ENCODE measurements at regions not wholly inside any gene's neighbourhood (a gene's known extent, or its start where the extent isn't known, plus 50 kb on each side); places are given as distances from the start of the nearest gene placed in this dataset.

- WGBS (ENCODE audit: insufficient coverage, low coverage, low lambda C conversion rate, missing lambda C conversion rate), result 77% methylated on average over 4 of the region's 7 CpGs
- TF ChIP-seq, protein P1, sequence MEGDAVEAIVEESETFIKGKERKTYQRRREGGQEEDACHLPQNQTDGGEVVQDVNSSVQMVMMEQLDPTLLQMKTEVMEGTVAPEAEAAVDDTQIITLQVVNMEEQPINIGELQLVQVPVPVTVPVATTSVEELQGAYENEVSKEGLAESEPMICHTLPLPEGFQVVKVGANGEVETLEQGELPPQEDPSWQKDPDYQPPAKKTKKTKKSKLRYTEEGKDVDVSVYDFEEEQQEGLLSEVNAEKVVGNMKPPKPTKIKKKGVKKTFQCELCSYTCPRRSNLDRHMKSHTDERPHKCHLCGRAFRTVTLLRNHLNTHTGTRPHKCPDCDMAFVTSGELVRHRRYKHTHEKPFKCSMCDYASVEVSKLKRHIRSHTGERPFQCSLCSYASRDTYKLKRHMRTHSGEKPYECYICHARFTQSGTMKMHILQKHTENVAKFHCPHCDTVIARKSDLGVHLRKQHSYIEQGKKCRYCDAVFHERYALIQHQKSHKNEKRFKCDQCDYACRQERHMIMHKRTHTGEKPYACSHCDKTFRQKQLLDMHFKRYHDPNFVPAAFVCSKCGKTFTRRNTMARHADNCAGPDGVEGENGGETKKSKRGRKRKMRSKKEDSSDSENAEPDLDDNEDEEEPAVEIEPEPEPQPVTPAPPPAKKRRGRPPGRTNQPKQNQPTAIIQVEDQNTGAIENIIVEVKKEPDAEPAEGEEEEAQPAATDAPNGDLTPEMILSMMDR (IDR thresholded peaks at IDR 0.05), result no peak
- TF ChIP-seq POLR2A (IDR thresholded peaks at IDR 0.05), result no peak
- H3K36me3 ChIP-seq, result no peaks in the 10 kb centered on the region
- no peak overlapping the region for H3K4me3 ChIP-seq
- H3K9me3 ChIP-seq, result no peaks in the 10 kb centered on the region
- no peak for ATAC-seq
- no peaks in the 10 kb centered on the region for H3K27me3 ChIP-seq
- no peak overlapping the region for H3K27ac ChIP-seq
- peaks cover 0 to 5% (median 0%) of the 10 kb centered on the region in 4 donors for H3K4me1 ChIP-seq
- DNase-seq, result no peak
- intact Hi-C loops (cut with DNase I), result no loop called here
These were observed 315.8 kb downstream of the MAF start for GRCh38 chr16:79284766-79285165.

DNA sequence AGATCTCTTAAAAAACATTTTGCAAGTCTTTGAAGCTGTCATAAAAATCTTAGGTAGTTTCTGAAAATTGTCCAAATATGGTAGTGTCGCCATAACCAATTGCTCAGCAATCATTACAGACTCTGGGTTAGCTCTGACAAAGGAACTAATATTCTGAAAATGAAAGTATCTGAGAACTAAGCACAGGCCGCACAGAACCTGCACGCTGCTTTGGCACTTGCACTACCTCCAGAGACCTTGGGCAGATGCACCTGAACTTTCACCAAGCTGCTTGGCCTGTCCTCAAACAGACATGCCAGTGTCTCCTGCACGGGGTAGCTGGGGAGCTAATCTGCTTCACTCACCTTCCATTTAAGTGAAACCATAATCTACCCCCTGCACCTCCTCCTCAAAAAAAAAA is 317.0 kb downstream of the MAF start:
- H3K4me3 ChIP-seq, result no peak overlapping the region
- peaks cover 0 to 5% (median 0%) of the 10 kb centered on the region in 4 donors for H3K4me1 ChIP-seq
- no peak for TF ChIP-seq POLR2A (IDR thresholded peaks at IDR 0.05)
- TF ChIP-seq, protein P1 (IDR thresholded peaks at IDR 0.05), result no peak
- H3K27ac ChIP-seq, result no peak overlapping the region
- 24% methylated on average over 4 of the region's 4 CpGs for WGBS (ENCODE audit: insufficient coverage, low coverage, low lambda C conversion rate, missing lambda C conversion rate)
- DNase-seq, result peak; percentile 45 to 81 (median 75)
- H3K9me3 ChIP-seq, result no peaks in the 10 kb centered on the region
- no peaks in the 10 kb centered on the region for H3K36me3 ChIP-seq
- peak; percentile 80 to 91 (median 86) for ATAC-seq
- intact Hi-C loops (cut with DNase I), result no loop called here
- no peaks in the 10 kb centered on the region for H3K27me3 ChIP-seq

DNA sequence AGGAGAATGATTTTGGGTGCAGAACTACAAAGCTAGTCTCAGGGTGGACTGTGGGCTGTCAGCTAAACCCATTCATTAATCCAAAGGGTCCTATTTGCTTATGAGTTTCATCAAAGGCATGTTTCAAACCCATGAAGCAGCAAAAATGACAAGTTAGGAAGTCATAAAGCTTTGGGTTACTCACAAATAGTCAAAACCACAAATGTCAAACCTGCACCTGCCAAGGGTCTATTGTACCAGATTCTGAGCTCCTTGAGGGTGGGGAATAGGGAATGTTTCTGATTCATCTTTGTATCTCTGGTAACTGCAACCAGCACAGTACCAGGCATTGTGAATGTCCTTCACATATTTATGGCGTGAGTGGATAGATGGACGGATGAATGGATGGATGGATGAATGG is 317.7 kb downstream of the MAF start:
- ATAC-seq (no peak), DNase-seq (no peak)
- TF ChIP-seq POLR2A (IDR thresholded peaks at IDR 0.05), result no peak
- TF ChIP-seq, protein P1 (IDR thresholded peaks at IDR 0.05), result no peak
- no peak overlapping the region for H3K4me3 ChIP-seq
- no peak overlapping the region for H3K27ac ChIP-seq
- 100% methylated on average over 2 of the region's 2 CpGs for WGBS (ENCODE audit: insufficient coverage, low coverage, low lambda C conversion rate, missing lambda C conversion rate)
- intact Hi-C loops (cut with DNase I), result no loop called here
- H3K9me3 ChIP-seq, result no peaks in the 10 kb centered on the region
- no peaks in the 10 kb centered on the region for H3K27me3 ChIP-seq
- peaks cover 0 to 5% (median 0%) of the 10 kb centered on the region in 4 donors for H3K4me1 ChIP-seq
- H3K36me3 ChIP-seq, result no peaks in the 10 kb centered on the region

DNA sequence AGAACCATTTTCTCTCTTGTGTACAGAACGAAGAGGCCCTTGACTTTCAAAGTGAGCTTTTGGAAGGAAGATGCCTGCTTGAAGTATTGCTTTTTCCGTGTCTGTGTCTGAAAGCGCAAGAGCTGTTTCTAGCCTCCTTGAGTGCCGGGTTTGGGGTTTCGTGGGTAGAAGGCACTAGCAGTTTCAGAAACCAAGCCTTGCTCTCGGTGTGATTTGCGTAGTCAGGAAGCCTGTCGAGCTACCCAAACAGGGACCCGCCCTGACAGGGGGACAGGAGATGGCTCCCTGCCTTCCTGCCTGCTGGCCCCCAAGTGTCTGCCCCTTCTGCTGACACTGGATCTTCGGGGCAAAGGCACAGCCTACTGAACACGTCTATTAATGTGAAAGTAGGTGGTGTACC is 322.0 kb downstream of the MAF start:
- WGBS (ENCODE audit: insufficient coverage, low coverage, low lambda C conversion rate, missing lambda C conversion rate), result 65% methylated on average over 7 of the region's 11 CpGs
- ATAC-seq (peak; percentile 15 to 43 (median 33)), DNase-seq (no peak)

More for the DNA sequence above, 322.0 kb downstream of the MAF start:
- H3K27me3 ChIP-seq, result no peaks in the 10 kb centered on the region
- H3K4me1 ChIP-seq, result no peaks in the 10 kb centered on the region
- intact Hi-C loops (cut with DNase I), result no loop called here
- no peak for TF ChIP-seq POLR2A (IDR thresholded peaks at IDR 0.05)
- TF ChIP-seq, protein P1 (IDR thresholded peaks at IDR 0.05), result no peak
- no peak overlapping the region for H3K4me3 ChIP-seq
- no peaks in the 10 kb centered on the region for H3K9me3 ChIP-seq
- H3K27ac ChIP-seq, result no peak overlapping the region
- no peaks in the 10 kb centered on the region for H3K36me3 ChIP-seq
